Astrocyte (in vitro differentiated cells and primary cell): ENCODE measurements at regions not wholly inside any gene's neighbourhood (a gene's known extent, or its start where the extent isn't known, plus 50 kb on each side); places are given as distances from the start of the nearest gene placed in this dataset.

Experiments
- CTCF ChIP-seq: IDR thresholded peaks from 2 replicates; pipeline ENCODE4 v1.5.1; 2011; ENCODE audit warnings: low read depth, mild to moderate bottlenecking, inconsistent platforms, low read length, moderate library complexity; ENCODE audit not compliant: insufficient read depth
- EZH2 ChIP-seq: IDR thresholded peaks from 2 replicates; pipeline ENCODE4 v1.6.1; 2012; ENCODE audit warnings: mild to moderate bottlenecking, low read length, inconsistent platforms; ENCODE audit not compliant: insufficient read depth

- TF ChIP-seq EZH2 (no peak), CTCF (peak; percentile 32)
Measured at GRCh38 chr10:63798599-63799498, 277.6 kb downstream of the REEP3 start.
